ENCODE measurements at regions not wholly inside any gene's neighbourhood (a gene's known extent, or its start where the extent isn't known, plus 50 kb on each side); places are given as distances from the start of the nearest gene placed in this dataset.

DNA sequence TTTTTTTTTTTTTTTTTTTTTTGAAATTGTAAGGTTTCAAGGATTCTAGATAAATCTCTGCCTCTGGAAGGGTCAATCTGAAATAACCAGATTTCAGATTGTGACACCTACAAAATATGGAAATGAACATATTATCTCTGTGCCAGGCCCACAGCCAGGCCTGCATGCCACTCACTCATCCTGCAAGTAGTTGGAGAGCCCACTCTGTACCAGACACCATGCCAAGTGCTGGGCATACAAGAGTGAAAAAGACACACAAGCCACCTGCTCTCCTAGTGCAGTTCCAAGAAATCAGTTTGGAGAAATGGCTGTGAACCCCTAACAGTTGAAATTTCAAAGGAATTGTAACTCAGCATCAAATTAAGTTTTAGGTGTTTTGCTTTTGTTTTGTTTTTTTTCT lies 145.9 kb upstream of the NOCT start:
- no peak for TF ChIP-seq FOXP2 (optimal IDR thresholded peaks at IDR 0.05; ENCODE audit: control extremely low read depth, extremely low read length, insufficient read depth)
- no peak for TF ChIP-seq EZH2 (IDR thresholded peaks at IDR 0.05)
